K562 (cell line): ENCODE measurements at regions not wholly inside any gene's neighbourhood (a gene's known extent, or its start where the extent isn't known, plus 50 kb on each side); places are given as distances from the start of the nearest gene placed in this dataset.

Experiments used
- TF ChIP-seq, protein P1 (sequence below): fragments of 200-600 bp; sonication (generic); IDR thresholded peaks from one replicate; pipeline ENCODE4 v1.6.1; 2012; ENCODE audit warnings: mild to moderate bottlenecking, low read depth, low read length, inconsistent platforms

DNA sequence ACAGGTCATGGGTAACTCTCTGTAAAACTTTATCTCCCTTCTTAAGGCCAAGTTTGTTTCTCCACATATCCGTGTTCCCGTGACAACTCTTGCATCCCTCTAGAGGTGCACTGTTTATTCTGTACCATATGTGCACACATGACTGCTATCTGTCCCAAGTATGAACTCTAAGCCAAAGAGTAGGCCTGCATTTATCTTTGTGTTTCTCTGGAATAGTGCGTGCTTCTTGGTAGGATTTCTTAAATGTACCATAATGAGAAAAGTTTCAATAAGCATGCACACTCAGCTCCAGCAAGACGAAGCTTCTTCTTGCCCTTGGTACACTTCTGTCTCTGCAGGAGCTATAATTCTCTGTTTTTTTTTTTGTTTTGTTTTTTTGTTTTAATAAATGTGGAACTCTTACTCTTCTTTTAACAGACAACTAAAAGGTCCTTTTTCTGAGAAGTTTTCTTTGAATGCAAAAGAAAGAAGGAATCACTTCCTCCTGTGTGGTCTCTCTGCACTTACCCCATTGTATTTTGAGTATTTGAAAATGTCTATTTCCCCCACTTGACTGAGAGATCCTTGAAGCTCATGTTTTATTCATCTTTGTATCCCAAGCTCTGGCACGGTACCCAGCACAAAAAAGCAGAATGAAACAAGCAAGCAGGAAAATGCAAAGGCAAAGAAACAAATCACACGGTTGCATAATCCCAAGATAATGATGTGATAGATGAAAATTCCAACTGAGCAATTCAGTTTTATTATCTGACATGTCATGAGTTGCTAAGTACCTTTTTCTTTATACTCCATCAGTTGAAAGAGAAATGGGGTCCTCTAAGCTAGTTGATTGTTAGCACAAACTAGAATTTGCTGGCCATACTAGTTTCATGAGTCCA lies 521.9 kb upstream of the BOD1L1 start (continued):
- TF ChIP-seq, protein P1, sequence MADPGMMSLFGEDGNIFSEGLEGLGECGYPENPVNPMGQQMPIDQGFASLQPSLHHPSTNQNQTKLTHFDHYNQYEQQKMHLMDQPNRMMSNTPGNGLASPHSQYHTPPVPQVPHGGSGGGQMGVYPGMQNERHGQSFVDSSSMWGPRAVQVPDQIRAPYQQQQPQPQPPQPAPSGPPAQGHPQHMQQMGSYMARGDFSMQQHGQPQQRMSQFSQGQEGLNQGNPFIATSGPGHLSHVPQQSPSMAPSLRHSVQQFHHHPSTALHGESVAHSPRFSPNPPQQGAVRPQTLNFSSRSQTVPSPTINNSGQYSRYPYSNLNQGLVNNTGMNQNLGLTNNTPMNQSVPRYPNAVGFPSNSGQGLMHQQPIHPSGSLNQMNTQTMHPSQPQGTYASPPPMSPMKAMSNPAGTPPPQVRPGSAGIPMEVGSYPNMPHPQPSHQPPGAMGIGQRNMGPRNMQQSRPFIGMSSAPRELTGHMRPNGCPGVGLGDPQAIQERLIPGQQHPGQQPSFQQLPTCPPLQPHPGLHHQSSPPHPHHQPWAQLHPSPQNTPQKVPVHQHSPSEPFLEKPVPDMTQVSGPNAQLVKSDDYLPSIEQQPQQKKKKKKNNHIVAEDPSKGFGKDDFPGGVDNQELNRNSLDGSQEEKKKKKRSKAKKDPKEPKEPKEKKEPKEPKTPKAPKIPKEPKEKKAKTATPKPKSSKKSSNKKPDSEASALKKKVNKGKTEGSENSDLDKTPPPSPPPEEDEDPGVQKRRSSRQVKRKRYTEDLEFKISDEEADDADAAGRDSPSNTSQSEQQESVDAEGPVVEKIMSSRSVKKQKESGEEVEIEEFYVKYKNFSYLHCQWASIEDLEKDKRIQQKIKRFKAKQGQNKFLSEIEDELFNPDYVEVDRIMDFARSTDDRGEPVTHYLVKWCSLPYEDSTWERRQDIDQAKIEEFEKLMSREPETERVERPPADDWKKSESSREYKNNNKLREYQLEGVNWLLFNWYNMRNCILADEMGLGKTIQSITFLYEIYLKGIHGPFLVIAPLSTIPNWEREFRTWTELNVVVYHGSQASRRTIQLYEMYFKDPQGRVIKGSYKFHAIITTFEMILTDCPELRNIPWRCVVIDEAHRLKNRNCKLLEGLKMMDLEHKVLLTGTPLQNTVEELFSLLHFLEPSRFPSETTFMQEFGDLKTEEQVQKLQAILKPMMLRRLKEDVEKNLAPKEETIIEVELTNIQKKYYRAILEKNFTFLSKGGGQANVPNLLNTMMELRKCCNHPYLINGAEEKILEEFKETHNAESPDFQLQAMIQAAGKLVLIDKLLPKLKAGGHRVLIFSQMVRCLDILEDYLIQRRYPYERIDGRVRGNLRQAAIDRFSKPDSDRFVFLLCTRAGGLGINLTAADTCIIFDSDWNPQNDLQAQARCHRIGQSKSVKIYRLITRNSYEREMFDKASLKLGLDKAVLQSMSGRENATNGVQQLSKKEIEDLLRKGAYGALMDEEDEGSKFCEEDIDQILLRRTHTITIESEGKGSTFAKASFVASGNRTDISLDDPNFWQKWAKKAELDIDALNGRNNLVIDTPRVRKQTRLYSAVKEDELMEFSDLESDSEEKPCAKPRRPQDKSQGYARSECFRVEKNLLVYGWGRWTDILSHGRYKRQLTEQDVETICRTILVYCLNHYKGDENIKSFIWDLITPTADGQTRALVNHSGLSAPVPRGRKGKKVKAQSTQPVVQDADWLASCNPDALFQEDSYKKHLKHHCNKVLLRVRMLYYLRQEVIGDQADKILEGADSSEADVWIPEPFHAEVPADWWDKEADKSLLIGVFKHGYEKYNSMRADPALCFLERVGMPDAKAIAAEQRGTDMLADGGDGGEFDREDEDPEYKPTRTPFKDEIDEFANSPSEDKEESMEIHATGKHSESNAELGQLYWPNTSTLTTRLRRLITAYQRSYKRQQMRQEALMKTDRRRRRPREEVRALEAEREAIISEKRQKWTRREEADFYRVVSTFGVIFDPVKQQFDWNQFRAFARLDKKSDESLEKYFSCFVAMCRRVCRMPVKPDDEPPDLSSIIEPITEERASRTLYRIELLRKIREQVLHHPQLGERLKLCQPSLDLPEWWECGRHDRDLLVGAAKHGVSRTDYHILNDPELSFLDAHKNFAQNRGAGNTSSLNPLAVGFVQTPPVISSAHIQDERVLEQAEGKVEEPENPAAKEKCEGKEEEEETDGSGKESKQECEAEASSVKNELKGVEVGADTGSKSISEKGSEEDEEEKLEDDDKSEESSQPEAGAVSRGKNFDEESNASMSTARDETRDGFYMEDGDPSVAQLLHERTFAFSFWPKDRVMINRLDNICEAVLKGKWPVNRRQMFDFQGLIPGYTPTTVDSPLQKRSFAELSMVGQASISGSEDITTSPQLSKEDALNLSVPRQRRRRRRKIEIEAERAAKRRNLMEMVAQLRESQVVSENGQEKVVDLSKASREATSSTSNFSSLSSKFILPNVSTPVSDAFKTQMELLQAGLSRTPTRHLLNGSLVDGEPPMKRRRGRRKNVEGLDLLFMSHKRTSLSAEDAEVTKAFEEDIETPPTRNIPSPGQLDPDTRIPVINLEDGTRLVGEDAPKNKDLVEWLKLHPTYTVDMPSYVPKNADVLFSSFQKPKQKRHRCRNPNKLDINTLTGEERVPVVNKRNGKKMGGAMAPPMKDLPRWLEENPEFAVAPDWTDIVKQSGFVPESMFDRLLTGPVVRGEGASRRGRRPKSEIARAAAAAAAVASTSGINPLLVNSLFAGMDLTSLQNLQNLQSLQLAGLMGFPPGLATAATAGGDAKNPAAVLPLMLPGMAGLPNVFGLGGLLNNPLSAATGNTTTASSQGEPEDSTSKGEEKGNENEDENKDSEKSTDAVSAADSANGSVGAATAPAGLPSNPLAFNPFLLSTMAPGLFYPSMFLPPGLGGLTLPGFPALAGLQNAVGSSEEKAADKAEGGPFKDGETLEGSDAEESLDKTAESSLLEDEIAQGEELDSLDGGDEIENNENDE: no peak
